Esophagus (tissue), 2 donors: ENCODE measurements at regions not wholly inside any gene's neighbourhood (a gene's known extent, or its start where the extent isn't known, plus 50 kb on each side); places are given as distances from the start of the nearest gene placed in this dataset.

ENCODE experiments used
- H3K27ac ChIP-seq, 2 donors: one replicate each; pipeline ENCODE4 v1.5.1; 2013; ENCODE audit warnings: low read depth in 2 of 2, mild to moderate bottlenecking in 2 of 2, inconsistent platforms in 1 of 2, low read length in 1 of 2, moderate library complexity in 1 of 2
- H3K27me3 ChIP-seq, 2 donors: one replicate each; pipeline ENCODE4 v1.6.1; 2013; ENCODE audit warnings: low read length in 2 of 2, control low read depth in 1 of 2, mild to moderate bottlenecking in 1 of 2; ENCODE audit not compliant: insufficient read depth in 2 of 2, control insufficient read depth in 1 of 2
- H3K36me3 ChIP-seq, 2 donors: one replicate each; pipeline ENCODE4 v1.6.1; 2013; ENCODE audit warnings: low read length in 1 of 2; ENCODE audit not compliant: control insufficient read depth in 2 of 2, insufficient read depth in 2 of 2
- H3K4me1 ChIP-seq, 2 donors: one replicate each; pipeline ENCODE4 v1.6.1; 2013; ENCODE audit warnings: low read length in 1 of 2; ENCODE audit not compliant: control insufficient read depth in 2 of 2, insufficient read depth in 2 of 2
- H3K4me3 ChIP-seq, 2 donors: one replicate each; pipeline ENCODE4 v1.5.1; 2013; ENCODE audit warnings: low read length in 2 of 2, mild to moderate bottlenecking in 2 of 2, low read depth in 1 of 2, moderate library complexity in 1 of 2
- H3K9me3 ChIP-seq, 2 donors: one replicate each; pipeline ENCODE4 v1.6.1; 2013; ENCODE audit warnings: mild to moderate bottlenecking in 2 of 2, low read depth in 1 of 2, low read length in 1 of 2, moderate library complexity in 1 of 2; ENCODE audit not compliant: control insufficient read depth in 2 of 2, insufficient read depth in 1 of 2
- WGBS, 2 donors: extraction: QIAGEN DNeasy Blood & Tissue Kit; methylation state at CpG; one replicate each; pipeline ENCODE4 v1.1.7; 2013; 5-methylcytosine and 5-hydroxymethylcytosine counted together
- donor health status: healthy with polysubstance abuse.
- donor health status: Bipolar disorder and iron deficiency.

DNA sequence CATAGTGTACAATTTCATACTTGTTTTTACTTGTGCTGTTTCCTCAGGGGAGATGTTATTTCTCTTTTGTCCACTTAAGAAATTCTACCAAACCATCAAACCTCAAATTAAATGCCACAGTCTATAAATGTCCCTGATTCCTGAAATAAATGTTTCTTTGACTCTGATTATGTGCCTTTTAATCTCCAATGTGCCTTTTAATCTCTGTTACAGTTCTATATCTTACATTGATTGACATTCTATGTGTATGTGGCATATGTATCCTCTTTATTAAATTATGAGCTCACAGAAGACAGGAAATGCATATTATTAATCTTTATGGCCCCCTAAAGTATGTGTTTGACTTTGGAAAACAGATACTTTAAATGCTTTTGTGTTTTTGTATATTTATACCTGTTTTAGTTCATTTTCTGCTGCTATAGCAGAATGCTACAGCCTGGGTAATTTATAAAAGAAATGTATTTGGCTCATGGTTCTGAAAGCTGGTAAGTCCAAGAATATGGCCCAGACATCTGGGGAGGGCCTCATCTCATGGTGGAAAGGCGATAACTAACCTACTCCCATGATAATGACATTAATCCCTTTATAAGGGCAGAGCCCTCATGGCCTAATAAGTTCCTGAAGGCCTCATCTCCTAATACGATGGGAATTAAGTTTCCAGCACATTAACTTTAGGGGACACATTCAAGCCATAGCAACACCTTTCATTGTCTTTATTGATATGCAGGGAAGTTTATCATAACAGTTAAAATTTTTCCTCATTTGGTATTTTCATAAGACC lies 403.9 kb downstream of the LIG4 start:
- Histone ChIP-seq H3K36me3 (no peaks in the 10 kb centered on the region), H3K4me3 (no peak overlapping the region), H3K27ac (no peak overlapping the region), H3K4me1 (no peaks in the 10 kb centered on the region), H3K9me3 (no peaks in the 10 kb centered on the region), H3K27me3 (no peaks in the 10 kb centered on the region)
- WGBS, 2 donors = 57 to 68% methylated on average over 2 of the region's 2 CpGs

DNA sequence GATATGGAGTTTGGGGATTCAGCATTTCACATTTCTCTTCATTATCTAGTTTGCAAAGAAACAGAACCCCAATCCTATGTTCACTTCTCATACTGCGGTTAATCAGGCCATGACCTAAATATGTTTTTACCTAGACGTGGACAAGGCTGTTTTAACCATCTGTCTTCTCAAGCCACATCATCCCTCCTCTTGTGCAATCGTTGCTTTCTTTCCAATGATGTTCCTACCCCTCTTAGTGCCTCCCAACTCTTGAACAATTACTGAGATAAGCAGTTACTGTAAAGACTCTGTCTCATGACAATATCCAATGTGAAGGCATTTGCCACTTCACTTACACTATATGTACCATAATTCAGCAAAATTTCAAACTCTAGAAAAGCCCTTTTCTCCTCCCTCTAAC lies 406.2 kb downstream of the LIG4 start:
- WGBS, 2 donors = 81 to 82% methylated on average over 3 of the region's 3 CpGs
- Histone ChIP-seq H3K4me3 (no peak overlapping the region), H3K36me3 (no peaks in the 10 kb centered on the region), H3K27me3 (no peaks in the 10 kb centered on the region), H3K4me1 (no peaks in the 10 kb centered on the region), H3K9me3 (no peaks in the 10 kb centered on the region), H3K27ac (no peak overlapping the region)

DNA sequence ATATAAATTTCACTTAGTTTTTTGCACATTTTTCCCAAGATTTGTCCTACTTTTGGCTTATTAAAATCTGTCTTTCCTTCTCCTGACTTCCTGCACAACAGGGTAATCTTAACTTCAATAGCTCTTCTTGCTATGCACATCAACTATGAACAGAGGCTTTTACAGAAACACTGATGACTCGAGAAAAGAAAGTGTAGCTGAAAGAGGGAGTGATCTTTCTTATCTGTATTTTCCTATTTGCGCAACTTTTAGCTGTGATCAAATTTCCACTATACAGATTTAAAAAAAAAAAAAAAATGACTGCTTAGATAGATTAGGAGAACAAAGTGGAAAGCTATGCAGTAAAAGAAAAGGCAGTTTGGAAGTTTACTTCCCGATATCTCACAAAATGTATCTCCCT lies 406.9 kb downstream of the LIG4 start:
- Histone ChIP-seq H3K4me1 (no peaks in the 10 kb centered on the region), H3K4me3 (no peak overlapping the region), H3K27me3 (no peaks in the 10 kb centered on the region), H3K36me3 (no peaks in the 10 kb centered on the region), H3K27ac (no peak overlapping the region), H3K9me3 (no peaks in the 10 kb centered on the region)
- WGBS, 2 donors = 67 to 68% methylated on average over 3 of the region's 3 CpGs

DNA sequence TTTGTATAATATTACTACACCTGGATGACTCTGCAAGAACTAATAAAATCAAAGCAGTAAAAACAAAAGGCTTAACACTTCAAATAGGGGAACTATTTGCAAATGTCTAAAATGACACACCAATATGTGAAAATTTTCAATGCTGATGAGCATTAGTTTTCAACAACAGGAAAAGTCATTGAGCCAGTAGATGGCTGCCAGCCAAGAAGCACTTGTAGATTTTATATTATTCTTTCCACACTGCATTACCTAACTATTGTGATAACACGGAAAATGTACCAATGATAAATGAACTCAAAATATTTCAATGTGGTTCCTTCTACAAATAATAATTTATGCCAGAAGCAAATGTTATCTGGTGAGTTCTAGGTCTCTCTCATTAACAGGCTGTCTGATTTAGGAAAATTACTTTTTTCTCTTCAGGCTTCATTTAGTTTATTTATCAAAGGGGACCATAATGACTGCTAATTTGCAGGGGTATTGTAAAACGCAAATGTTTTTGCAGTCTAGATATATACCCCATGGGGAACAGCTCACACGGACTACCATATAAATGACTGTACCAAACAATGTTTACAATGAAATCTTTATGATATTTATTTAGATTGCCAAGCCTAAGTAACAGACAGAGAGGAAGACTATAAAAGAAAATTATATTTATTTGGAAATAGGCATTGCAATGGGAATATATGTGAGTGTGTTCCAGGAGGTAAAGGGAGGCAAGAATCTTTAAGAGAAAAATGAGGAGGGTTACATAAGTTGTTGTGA lies 407.8 kb downstream of the LIG4 start:
- WGBS, 2 donors = 29 to 40% methylated on average over 3 of the region's 3 CpGs
- no peak overlapping the region for H3K27ac ChIP-seq
- H3K9me3 ChIP-seq = no peaks in the 10 kb centered on the region
- H3K4me1 ChIP-seq = no peaks in the 10 kb centered on the region
- H3K36me3 ChIP-seq = no peaks in the 10 kb centered on the region
- no peak overlapping the region for H3K4me3 ChIP-seq
- H3K27me3 ChIP-seq = no peaks in the 10 kb centered on the region

DNA sequence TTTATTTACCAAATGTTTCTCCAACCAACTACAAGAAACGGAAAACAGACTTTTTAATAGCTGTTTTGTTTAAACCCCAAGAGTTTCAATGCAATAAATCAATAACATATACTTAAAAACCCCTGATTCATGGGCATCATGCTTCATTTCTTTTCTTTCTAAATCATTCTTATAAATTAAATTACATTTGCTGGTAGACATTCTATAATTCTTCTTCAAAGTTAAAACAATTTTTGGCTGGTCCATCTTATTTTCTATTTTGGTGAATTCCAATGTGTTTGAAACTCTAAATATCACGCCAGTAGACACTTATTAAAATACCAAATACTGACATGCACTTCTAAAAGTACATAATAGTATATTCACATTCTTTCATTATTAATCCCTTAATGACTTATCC lies 408.6 kb downstream of the LIG4 start:
- no peaks in the 10 kb centered on the region for H3K36me3 ChIP-seq
- WGBS, 2 donors = 59 to 62% methylated on average over 2 of the region's 2 CpGs
- H3K27me3 ChIP-seq = no peaks in the 10 kb centered on the region
- no peaks in the 10 kb centered on the region for H3K9me3 ChIP-seq
- no peak overlapping the region for H3K27ac ChIP-seq
- H3K4me3 ChIP-seq = no peak overlapping the region
- H3K4me1 ChIP-seq = no peaks in the 10 kb centered on the region

DNA sequence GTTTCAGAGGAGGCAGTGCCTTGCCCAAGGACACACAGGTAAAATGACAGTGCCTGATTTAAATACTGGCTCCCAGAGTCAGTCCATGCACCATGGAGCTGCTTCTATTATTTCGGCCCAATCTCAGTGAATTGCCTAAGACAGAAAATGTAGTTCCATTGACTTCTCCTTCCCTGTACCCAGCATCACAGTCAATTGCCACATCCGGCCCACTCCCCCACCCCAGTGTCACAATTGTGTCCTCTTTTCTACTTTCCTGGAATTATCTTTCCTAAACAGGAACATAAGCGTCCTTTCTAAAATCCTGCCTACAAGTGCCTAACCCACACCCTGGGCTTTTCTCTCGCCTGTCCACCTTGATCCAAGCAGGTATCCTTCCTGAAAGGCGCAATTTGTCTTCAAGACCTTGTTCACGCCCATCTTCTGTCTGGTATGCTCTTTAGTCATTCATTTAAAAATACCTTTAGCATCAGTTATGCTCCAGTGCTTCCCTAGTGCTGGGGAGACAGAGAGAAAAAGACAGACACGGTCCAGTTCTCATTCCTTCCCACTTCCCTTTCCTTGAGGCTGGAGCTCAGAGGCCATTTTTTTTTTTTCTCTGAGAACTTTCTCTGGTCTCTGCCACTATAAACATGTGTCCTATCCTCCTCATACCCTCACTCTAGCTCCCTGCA lies 411.4 kb downstream of the LIG4 start:
- Histone ChIP-seq H3K36me3 (no peaks in the 10 kb centered on the region), H3K4me3 (no peak overlapping the region), H3K4me1 (no peaks in the 10 kb centered on the region), H3K9me3 (no peaks in the 10 kb centered on the region), H3K27ac (no peak overlapping the region), H3K27me3 (no peaks in the 10 kb centered on the region)
- 78% methylated on average over 7 of the region's 7 CpGs for WGBS, 2 donors

DNA sequence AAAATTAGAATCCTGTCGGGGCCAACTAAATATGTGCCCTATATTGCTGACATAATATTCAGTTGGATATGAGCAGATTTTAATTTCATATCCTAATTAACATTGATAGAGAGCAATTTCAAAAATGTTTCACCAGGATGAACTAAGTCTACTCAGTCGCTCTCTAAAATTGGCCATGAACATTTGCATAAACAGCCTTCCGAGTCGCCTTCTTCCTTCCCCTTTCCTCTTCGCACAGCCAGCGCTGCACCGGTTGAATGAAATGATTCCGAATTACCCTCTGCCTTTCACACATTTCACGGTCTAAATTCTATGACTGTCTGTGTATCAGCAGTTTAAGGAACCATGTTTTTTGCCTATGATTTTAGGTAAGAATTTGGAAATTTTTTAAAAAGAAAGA lies 413.7 kb downstream of the LIG4 start:
- WGBS, 2 donors = 76 to 80% methylated on average over 9 of the region's 9 CpGs
- Histone ChIP-seq H3K36me3 (no peaks in the 10 kb centered on the region), H3K9me3 (no peaks in the 10 kb centered on the region), H3K27ac (no peak overlapping the region), H3K4me3 (no peak overlapping the region), H3K4me1 (no peaks in the 10 kb centered on the region), H3K27me3 (no peaks in the 10 kb centered on the region)

DNA sequence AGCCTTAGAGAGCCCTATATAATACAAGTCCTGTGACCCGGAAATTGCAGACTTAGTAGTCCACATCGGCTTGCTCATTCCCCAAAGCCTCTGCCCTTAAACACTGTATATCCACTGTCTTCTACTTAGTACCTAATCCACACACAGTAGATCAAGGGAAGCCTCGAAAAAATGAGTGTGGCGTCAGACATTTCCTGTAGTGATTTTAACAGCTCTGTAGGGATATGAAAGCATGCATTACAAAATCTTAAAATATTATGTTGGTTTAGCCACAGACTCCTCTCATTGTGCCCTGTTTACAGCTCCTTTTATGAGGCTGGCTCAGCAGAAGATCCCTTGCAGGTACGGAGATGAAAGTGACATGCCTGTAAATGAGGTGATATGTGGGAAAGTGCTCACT lies 416.3 kb downstream of the LIG4 start:
- Histone ChIP-seq H3K4me1 (no peaks in the 10 kb centered on the region), H3K9me3 (no peaks in the 10 kb centered on the region), H3K27ac (no peak overlapping the region), H3K4me3 (no peak overlapping the region), H3K36me3 (no peaks in the 10 kb centered on the region), H3K27me3 (no peaks in the 10 kb centered on the region)
- 38 to 43% methylated on average over 5 of the region's 5 CpGs for WGBS, 2 donors

DNA sequence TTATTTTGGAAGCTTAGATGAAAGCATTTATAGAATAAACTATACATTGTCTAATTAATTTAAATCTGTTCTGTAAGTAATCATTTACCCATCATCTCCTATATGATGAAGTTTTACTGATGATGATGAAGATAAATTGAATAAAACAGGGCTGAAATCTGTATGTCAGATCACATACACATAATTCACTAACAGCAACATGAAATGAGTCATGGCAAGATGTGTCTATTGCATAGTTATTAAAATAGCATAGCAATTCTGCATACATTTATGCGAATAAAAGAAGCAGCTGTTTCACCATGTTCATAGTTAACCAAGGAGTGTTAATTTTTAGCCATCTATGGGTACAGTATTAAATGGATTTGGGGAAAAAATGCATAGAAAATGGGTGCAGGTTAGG lies 424.9 kb downstream of the LIG4 start:
- H3K4me1 ChIP-seq = no peaks in the 10 kb centered on the region
- WGBS, 2 donors = 84 to 87% methylated on average over 1 of the region's 1 CpG

More for the DNA sequence above, 424.9 kb downstream of the LIG4 start:
- Histone ChIP-seq H3K9me3 (no peaks in the 10 kb centered on the region), H3K36me3 (no peaks in the 10 kb centered on the region), H3K4me3 (no peak overlapping the region), H3K27ac (no peak overlapping the region), H3K27me3 (no peaks in the 10 kb centered on the region)
